GM21381 (cell line): ENCODE measurements at regions not wholly inside any gene's neighbourhood (a gene's known extent, or its start where the extent isn't known, plus 50 kb on each side); places are given as distances from the start of the nearest gene placed in this dataset.

ENCODE experiments used
- ATAC-seq: cut with Tn5 transposase; IDR thresholded peaks from one replicate; pipeline ENCODE4 v1.9.1; 2021; ENCODE audit warnings: mild to moderate bottlenecking, moderate library complexity; ENCODE audit not compliant: unreplicated experiment

- no peak for ATAC-seq
Measured at GRCh38 chr5:125263356-125263755, 516.9 kb upstream of the ZNF608 start.

DNA sequence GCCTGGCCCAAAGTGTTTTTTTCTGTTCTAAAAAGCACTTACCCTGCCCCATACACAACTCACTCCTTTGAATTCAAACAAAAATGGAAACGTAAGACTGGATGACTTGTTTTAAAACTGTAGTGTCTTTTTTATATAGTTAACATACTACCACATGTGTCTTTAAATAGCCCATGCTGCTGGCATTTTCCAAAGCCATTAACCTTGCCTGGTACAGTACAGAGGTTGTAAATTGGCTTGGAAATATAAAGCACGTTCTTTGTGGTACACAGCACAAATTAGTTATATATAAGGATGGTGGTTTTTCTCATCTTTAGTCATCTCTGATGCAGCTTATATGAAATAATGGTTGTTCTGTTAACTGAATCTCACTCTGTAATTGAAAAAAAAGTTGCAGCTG is 519.7 kb upstream of the ZNF608 start:
- no peak for ATAC-seq

DNA sequence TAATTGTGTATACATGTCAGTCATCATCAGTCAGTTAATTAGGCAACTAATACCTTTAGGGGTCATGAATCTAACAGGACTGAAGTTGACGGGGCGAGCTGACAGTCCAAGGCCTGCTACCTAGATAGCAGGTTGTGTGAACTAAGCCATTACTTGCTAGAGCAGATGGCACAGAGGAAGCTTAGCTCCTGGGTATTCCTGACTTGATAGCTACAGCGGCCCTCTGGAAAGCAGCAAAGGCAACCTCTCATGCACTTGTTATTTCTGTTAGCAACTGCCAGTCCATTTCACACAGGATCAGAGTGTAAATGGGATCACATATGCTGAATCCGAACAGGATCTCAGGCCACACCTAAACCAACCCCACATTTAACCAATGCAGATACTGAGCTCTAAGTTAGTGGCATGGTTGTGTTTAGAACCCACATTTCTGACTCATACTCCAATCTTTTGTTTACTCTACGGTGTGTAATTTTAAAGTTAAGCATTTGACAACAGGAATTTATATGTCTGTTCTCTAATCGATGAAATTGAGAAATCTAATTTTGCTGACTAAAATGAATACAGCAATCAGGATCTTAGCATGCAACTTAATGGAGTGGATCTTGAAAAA is 521.3 kb upstream of the ZNF608 start:
- no peak for ATAC-seq

DNA sequence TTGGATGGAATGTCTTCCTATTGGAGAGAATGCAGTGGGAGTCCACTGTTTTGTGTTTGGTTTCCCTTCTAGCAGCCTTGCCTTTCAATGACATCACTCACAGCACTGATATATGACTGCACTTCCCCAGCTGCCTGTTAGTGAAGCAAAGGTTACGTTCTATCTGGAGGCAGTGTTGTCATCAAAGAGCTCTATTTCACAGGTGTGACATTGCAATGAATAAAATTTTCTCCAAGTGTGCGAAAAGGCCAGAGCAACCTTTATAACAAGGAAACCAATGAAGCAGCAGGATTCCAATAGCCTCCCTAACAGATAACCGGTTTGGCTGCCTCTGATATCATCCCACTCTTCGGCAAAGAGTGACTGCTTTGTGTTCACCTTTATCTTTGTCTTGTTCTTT is 523.5 kb upstream of the ZNF608 start:
- ATAC-seq, result no peak

DNA sequence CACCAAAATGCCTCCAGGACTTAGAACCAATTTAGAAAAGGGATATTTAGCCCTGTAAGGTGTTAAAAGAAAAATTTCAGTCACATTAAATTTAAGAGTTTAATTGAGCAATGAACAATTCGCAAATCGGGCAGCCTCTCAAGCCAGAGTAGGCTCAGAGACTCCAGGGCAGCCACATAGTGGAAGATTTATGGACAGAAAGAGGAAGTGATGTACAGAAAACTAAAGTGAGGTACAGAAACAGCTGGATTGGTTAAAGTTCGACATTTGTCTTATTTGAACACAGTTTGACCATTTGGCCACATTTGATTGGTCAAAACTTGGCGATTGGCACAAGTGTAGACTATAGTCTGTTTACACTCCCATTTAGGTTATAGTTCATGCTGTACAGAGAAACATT is 525.9 kb upstream of the ZNF608 start:
- ATAC-seq, result no peak

DNA sequence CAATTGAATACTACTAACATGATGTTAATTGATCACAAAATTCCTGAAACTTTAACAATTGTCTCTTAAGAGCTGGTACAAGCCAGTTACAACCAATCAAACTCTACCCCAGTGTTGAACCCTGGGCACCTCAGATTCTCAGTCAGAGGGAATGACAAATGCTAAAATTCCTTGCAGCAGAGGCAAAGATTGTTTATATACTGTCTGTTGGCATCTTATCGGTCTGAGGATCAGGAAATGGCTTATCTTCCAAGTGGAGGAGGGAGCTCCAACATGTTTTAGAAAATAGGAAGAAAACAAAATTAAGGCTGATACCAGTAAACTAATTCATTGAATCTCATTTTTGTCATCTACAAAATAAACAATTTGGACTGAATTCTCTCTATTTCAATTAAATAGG is 527.8 kb upstream of the ZNF608 start:
- no peak for ATAC-seq

GRCh38 chr5:125274938-125275724 is 528.7 kb upstream of the ZNF608 start:
- ATAC-seq, result no peak

DNA sequence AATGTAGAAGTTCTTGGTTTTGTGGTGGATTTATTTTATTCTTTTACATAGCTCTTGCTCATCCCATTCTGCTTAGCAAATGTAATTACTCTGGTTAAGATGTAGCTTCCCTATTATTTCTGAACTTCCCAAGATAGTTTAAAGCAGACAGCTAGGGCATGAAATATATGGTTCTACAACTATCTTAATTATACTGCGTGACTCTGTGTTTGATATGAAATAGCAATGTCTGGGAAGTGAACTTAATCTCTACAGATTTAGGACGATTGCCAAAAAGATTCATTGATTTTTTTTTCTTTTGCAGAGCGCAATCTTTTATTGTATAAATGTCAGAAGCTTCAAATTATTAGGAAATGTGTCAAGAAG is 529.3 kb upstream of the ZNF608 start:
- ATAC-seq, result no peak

GRCh38 chr5:125276096-125276495 is 529.7 kb upstream of the ZNF608 start:
- ATAC-seq, result no peak

- ATAC-seq, result no peak
Measured at GRCh38 chr5:125277494-125278154, 531.2 kb upstream of the ZNF608 start.

DNA sequence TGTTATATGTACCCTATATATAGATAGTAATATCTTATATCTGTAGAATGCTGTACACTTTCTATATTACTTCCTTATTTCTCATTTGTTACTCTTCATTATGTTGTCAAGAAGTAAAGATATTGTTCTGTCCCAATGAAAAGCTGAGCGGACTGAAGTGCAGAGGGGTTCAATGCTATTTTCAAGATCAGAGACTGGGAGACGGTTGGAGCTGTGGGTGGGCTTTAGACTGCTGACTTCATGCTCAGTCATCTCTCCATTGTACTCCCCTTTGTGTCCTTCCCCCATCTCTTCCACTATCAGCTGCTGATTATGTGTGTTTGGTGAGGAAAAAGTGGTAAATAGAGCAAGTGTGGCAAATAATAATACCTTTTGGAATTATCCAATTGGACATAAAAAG is 532.3 kb upstream of the ZNF608 start:
- ATAC-seq, result no peak

DNA sequence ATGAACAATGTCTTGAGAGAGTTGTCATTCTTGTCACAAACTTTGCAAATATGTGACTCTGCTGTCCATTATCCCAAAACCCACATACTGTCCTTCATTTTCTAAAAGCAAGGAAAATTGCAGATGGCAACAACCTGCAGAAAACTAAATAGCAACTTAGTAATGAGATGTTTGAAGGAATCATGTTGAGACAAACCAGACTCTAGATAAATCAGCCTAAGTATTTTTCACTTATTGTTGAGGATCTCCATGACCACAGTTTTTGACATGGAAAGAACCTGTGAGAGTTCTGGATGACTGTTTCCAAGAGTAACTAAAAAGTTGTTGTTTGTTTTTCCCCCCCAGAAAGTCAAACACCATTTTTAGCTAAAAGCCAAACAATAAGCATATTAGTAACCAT is 535.2 kb upstream of the ZNF608 start:
- ATAC-seq, result no peak

GRCh38 chr5:125283372-125283771 is 536.9 kb upstream of the ZNF608 start:
- no peak for ATAC-seq

- ATAC-seq, result no peak
Measured at GRCh38 chr5:125286271-125286670, 539.8 kb upstream of the ZNF608 start.

- no peak for ATAC-seq
Measured at GRCh38 chr5:125289606-125290005, 543.2 kb upstream of the ZNF608 start.

DNA sequence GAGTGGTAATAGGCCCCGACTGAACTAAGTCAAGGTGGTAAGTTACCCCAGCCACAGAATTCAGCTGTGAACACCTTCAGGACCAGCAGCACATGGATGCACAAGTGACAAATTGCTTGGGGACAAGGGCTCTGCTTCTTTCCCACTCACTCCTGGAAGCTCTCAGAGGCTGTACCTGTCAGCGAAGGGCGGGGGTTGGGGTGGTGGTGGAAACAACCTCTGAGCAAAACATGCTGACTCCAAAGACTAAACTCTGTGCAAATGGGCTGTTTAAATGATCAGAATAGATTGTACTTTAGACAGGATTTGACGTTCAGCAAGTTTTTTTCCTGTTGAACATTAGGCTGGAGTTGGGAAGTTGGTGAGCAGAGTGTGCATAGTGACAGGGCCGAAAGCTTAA is 544.5 kb upstream of the ZNF608 start:
- no peak for ATAC-seq

DNA sequence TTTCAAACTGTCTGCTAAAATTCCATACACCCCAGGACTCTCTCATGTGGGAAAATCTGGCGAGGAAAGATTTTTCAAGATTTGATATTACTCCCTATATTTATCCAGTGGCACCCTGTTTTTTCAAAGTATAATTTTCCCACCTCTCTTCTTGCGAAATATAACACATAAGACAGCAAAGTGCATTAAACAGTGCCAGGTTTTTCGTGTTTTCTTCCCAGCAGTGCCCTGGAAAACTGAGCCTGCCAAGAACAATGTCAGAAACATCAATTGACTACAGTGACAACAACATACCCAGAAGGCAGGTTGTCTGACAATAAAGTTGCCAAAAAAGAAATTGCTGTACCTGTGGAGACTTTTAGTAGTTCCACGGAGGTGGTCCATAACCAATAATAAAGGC is 545.0 kb upstream of the ZNF608 start:
- no peak for ATAC-seq

DNA sequence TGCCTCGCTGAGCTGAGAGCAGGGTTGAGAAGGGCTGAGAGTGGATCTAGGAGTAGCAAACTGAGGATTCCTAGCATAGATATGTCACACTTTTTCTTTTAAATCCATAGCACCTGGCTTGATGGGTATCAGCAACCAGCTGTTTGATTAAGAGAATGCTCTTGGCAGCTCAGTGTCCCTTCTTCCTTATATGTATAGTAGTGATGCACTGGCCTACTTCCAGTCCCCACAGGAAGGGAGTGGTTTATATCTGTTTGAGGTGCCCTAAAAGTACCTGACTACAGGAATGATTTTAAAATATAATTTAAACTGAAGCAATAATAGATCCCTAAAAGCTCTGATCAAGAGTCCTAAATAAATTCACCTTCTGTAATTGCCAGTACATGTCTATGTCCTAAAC is 546.8 kb upstream of the ZNF608 start:
- ATAC-seq, result no peak

DNA sequence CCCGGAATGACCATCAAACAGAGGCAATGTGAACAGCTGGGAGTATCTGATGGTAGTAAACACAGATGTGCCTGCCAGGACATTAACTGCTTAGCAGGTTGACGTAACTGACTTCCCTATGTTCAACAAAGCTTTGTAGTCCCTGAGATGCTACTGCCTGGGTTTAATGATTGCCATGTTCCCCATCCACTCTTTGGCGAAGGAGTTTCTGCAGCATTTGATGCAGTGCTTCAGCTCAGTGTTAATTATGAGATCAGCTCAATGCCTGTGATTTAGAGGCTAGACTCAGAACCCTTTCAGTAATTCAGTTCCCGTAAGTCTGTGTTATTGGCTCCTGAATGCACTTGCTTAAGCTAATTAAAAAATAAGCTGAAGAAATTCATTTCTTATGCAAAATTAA is 547.3 kb upstream of the ZNF608 start:
- ATAC-seq, result no peak

DNA sequence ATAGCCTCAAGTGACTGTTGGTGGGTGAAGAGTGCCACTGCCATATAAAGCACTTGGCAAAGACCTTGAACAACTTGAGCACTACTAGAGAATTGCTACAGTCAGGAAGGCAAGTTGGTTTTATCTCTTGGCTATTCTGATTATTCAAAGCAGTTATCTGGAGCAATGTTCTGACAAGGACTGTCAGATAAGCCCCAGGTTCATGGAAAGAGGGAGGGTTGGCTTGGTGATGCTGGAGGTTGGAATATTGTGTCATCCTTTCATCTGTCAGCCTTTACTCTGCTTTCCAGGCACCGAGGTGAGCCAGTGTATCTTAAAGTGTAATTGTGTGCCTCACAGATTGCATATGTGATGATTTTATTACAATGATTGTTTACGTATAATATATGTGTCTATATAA is 548.4 kb upstream of the ZNF608 start:
- no peak for ATAC-seq

DNA sequence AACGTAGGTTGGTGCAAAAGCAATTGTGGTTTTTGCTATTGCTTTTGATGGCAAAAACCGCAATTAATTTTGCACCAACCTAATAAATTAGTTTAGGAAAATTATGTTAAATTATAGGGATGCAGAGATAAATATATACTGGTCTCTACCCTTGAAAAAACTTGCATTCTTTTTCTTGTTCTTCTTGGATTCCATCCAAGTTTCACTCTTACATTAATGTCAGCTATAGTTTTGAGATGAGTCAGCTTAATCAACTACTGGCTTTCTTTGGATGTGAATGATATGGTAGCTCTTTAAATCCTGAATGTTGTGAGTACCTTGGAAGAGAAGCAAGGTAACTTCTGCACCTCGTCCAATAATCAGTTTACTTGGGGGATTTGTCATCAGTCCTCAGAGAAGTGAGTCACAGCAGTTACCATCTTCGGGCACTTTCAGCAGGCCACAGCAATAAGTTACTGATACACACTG is 549.0 kb upstream of the ZNF608 start:
- ATAC-seq, result no peak

DNA sequence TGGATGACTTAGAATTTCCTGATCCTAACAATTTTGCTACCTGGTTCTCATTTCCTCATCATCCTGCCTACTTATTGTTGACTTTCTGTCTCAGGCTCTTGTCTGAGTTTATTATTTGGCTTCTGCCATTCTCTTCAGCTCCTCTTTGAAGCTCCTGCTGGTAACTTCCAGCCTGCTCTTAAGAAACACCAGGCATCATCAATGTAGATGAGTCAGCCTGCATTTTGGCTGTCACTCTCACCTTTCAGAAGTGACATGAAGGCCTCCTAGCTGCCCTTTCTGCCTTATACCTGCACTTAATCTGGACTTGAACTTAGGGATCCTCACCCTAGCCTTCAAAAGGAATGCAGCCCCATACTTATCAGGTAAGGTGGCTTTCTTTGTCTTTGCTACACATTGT is 551.8 kb upstream of the ZNF608 start:
- no peak for ATAC-seq
